Mucosa of gallbladder (tissue), 1 donor: ENCODE measurements at regions not wholly inside any gene's neighbourhood (a gene's known extent, or its start where the extent isn't known, plus 50 kb on each side); places are given as distances from the start of the nearest gene placed in this dataset.

Experiments used
- DNase-seq: peaks from one replicate; pipeline ENCODE4 v3.0.0-alpha.2; 2020; ENCODE audit warnings: low spot score
- donor health status: DM: no; HTN: no; CAD: no.

- DNase-seq: no peak
Measured at GRCh38 chr13:102993348-102993747, 72.9 kb downstream of the SLC10A2 start.

GRCh38 chr13:102984210-102984609, 82.0 kb downstream of the SLC10A2 start:
- no peak for DNase-seq

- peak; percentile 49 for DNase-seq
Measured at GRCh38 chr13:102983496-102983895, 82.7 kb downstream of the SLC10A2 start.

GRCh38 chr13:102980331-102980982, 85.8 kb downstream of the SLC10A2 start:
- no peak for DNase-seq

GRCh38 chr13:102978168-102978567, 88.0 kb downstream of the SLC10A2 start:
- no peak for DNase-seq

GRCh38 chr13:102977471-102977870, 88.7 kb downstream of the SLC10A2 start:
- DNase-seq: no peak

GRCh38 chr13:102974317-102975087, 91.7 kb downstream of the SLC10A2 start:
- no peak for DNase-seq

- no peak for DNase-seq
Measured at GRCh38 chr13:102972191-102972590, 94.0 kb downstream of the SLC10A2 start.

- DNase-seq: no peak
Measured at GRCh38 chr13:102970542-102970941, 95.7 kb downstream of the SLC10A2 start.

GRCh38 chr13:102968572-102969228, 97.5 kb downstream of the SLC10A2 start:
- no peak for DNase-seq

GRCh38 chr13:102965802-102966201, 100.4 kb downstream of the SLC10A2 start:
- DNase-seq: no peak

GRCh38 chr13:102962430-102962829, 103.8 kb downstream of the SLC10A2 start:
- DNase-seq: no peak

GRCh38 chr13:102960959-102961358, 105.3 kb downstream of the SLC10A2 start:
- no peak for DNase-seq

GRCh38 chr13:102956449-102956848, 109.8 kb downstream of the SLC10A2 start:
- no peak for DNase-seq

- DNase-seq: no peak
Measured at GRCh38 chr13:102954350-102954749, 108.5 kb downstream of the ERCC5 start.

- no peak for DNase-seq
Measured at GRCh38 chr13:102951808-102952207, 106.0 kb downstream of the ERCC5 start.

- peak; percentile 49 for DNase-seq
Measured at GRCh38 chr13:102947745-102948405, 102.0 kb downstream of the ERCC5 start.

- DNase-seq: no peak
Measured at GRCh38 chr13:102945886-102946285, 100.1 kb downstream of the ERCC5 start.

GRCh38 chr13:102945324-102945815, 99.5 kb downstream of the ERCC5 start:
- DNase-seq: no peak

- no peak for DNase-seq
Measured at GRCh38 chr13:102944821-102945220, 99.0 kb downstream of the ERCC5 start.

GRCh38 chr13:102940770-102941169, 94.9 kb downstream of the ERCC5 start:
- DNase-seq: no peak

- no peak for DNase-seq
Measured at GRCh38 chr13:102940143-102940542, 94.3 kb downstream of the ERCC5 start.
